ENCODE measurements at regions not wholly inside any gene's neighbourhood (a gene's known extent, or its start where the extent isn't known, plus 50 kb on each side); places are given as distances from the start of the nearest gene placed in this dataset.

DNA sequence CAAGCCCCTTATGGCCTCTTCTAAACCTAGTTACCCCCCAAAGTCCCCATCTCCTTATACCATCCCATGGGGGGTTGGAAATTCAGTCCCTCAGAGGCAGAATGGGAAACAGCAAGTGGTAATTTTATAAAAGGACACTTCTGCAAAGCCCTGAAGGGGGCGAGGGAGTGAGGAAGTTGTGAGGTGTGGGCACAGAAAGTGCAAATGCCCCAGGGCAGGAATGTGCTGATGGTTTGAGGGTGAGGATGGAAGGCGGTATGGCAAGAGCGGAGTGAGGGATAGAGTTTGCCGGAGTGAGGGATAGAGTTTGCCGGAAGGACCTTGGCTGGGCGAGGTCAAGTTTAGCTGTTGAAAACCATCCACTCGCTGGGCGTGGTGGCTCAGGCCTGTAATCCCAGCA is 52.7 kb downstream of the HAPSTR1 start:
- no peak for TF ChIP-seq POLR2AphosphoS5 (IDR thresholded peaks at IDR 0.05; ENCODE audit: low read depth, low read length)
- TF ChIP-seq, protein P1, sequence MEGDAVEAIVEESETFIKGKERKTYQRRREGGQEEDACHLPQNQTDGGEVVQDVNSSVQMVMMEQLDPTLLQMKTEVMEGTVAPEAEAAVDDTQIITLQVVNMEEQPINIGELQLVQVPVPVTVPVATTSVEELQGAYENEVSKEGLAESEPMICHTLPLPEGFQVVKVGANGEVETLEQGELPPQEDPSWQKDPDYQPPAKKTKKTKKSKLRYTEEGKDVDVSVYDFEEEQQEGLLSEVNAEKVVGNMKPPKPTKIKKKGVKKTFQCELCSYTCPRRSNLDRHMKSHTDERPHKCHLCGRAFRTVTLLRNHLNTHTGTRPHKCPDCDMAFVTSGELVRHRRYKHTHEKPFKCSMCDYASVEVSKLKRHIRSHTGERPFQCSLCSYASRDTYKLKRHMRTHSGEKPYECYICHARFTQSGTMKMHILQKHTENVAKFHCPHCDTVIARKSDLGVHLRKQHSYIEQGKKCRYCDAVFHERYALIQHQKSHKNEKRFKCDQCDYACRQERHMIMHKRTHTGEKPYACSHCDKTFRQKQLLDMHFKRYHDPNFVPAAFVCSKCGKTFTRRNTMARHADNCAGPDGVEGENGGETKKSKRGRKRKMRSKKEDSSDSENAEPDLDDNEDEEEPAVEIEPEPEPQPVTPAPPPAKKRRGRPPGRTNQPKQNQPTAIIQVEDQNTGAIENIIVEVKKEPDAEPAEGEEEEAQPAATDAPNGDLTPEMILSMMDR (IDR thresholded peaks at IDR 0.05) = no peak
- no peak for TF ChIP-seq SIN3A (IDR thresholded peaks at IDR 0.05; ENCODE audit: borderline replicate concordance, insufficient read depth, low read depth, low read length)
- TF ChIP-seq, protein P2, sequence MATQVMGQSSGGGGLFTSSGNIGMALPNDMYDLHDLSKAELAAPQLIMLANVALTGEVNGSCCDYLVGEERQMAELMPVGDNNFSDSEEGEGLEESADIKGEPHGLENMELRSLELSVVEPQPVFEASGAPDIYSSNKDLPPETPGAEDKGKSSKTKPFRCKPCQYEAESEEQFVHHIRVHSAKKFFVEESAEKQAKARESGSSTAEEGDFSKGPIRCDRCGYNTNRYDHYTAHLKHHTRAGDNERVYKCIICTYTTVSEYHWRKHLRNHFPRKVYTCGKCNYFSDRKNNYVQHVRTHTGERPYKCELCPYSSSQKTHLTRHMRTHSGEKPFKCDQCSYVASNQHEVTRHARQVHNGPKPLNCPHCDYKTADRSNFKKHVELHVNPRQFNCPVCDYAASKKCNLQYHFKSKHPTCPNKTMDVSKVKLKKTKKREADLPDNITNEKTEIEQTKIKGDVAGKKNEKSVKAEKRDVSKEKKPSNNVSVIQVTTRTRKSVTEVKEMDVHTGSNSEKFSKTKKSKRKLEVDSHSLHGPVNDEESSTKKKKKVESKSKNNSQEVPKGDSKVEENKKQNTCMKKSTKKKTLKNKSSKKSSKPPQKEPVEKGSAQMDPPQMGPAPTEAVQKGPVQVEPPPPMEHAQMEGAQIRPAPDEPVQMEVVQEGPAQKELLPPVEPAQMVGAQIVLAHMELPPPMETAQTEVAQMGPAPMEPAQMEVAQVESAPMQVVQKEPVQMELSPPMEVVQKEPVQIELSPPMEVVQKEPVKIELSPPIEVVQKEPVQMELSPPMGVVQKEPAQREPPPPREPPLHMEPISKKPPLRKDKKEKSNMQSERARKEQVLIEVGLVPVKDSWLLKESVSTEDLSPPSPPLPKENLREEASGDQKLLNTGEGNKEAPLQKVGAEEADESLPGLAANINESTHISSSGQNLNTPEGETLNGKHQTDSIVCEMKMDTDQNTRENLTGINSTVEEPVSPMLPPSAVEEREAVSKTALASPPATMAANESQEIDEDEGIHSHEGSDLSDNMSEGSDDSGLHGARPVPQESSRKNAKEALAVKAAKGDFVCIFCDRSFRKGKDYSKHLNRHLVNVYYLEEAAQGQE (IDR thresholded peaks at IDR 0.05; ENCODE audit: insufficient read depth in 1 of 2, low read depth in 2 of 2, low read length in 1 of 2) = no peak
- TF ChIP-seq TCF7L2 (IDR thresholded peaks at IDR 0.05; ENCODE audit: low read depth, low read length) = no peak
